WTC11 (cell line): ENCODE measurements at regions not wholly inside any gene's neighbourhood (a gene's known extent, or its start where the extent isn't known, plus 50 kb on each side); places are given as distances from the start of the nearest gene placed in this dataset.

Experiments
- ATF2 ChIP-seq: sonication (generic); formaldehyde crosslinking; IDR thresholded peaks from 2 replicates; pipeline ENCODE4 v1.8.1; 2022; ENCODE audit warnings: low read depth, missing genetic modification reagents, borderline replicate concordance
- ATF3 ChIP-seq: sonication (generic); formaldehyde crosslinking; conservative IDR thresholded peaks from 2 replicates; pipeline ENCODE4 v1.8.1; 2022; ENCODE audit warnings: mild to moderate bottlenecking, missing genetic modification reagents
- CTCF ChIP-seq: fragments of 200-600 bp; IDR thresholded peaks from 2 replicates; pipeline ENCODE4 v1.8.0; 2022; ENCODE audit warnings: antibody characterized with exemption
- E2F1 ChIP-seq: sonication (generic); formaldehyde crosslinking; IDR thresholded peaks from 2 replicates; pipeline ENCODE4 v1.8.0; 2022; ENCODE audit warnings: mild to moderate bottlenecking, missing genetic modification reagents
- E2F5 ChIP-seq: sonication (generic); formaldehyde crosslinking; IDR thresholded peaks from 2 replicates; pipeline ENCODE4 v1.8.1; 2022; ENCODE audit warnings: mild to moderate bottlenecking, moderate library complexity, missing genetic modification reagents
- ERG ChIP-seq: fragments of 250-450 bp; sonication (Bioruptor Pico); IDR thresholded peaks from 2 replicates; pipeline ENCODE4 v1.8.0; 2021; ENCODE audit warnings: mild to moderate bottlenecking
- ETV6 ChIP-seq: sonication (generic); formaldehyde crosslinking; IDR thresholded peaks from 2 replicates; pipeline ENCODE4 v1.8.1; 2022; ENCODE audit warnings: mild to moderate bottlenecking, missing genetic modification reagents
- FOXP1 ChIP-seq: sonication (generic); formaldehyde crosslinking; IDR thresholded peaks from 2 replicates; pipeline ENCODE4 v1.8.0; 2022; ENCODE audit warnings: missing genetic modification reagents, mild to moderate bottlenecking, moderate library complexity, borderline replicate concordance
- GABPB1 ChIP-seq: sonication (generic); formaldehyde crosslinking; IDR thresholded peaks from 2 replicates; pipeline ENCODE4 v1.8.1; 2023; ENCODE audit warnings: mild to moderate bottlenecking, missing genetic modification reagents
- RELA ChIP-seq: sonication (generic); formaldehyde crosslinking; IDR thresholded peaks from 2 replicates; pipeline ENCODE4 v1.8.1; 2022; ENCODE audit warnings: missing genetic modification reagents, mild to moderate bottlenecking, borderline replicate concordance
- SMAD4 ChIP-seq: sonication (generic); formaldehyde crosslinking; IDR thresholded peaks from 2 replicates; pipeline ENCODE4 v1.8.0; 2022; ENCODE audit warnings: mild to moderate bottlenecking, missing genetic modification reagents
- TEAD4 ChIP-seq: sonication (generic); formaldehyde crosslinking; IDR thresholded peaks from 2 replicates; pipeline ENCODE4 v1.8.0; 2022; ENCODE audit warnings: mild to moderate bottlenecking, missing genetic modification reagents
- ZNF232 ChIP-seq: sonication (generic); formaldehyde crosslinking; IDR thresholded peaks from 2 replicates; pipeline ENCODE4 v1.8.0; 2022; ENCODE audit warnings: mild to moderate bottlenecking, missing genetic modification reagents
- ZNF512 ChIP-seq: sonication (generic); formaldehyde crosslinking; IDR thresholded peaks from 2 replicates; pipeline ENCODE4 v1.8.1; 2022; ENCODE audit warnings: missing genetic modification reagents, borderline replicate concordance

GRCh38 chr3:148074946-148075345 lies 622.8 kb upstream of the AGTR1 start:
- TF ChIP-seq CTCF (no peak), ZNF232 (CRISPR knock-in tag) (no peak), SMAD4 (CRISPR knock-in tag) (no peak), TEAD4 (CRISPR knock-in tag) (no peak), ERG (CRISPR knock-in tag) (no peak), E2F5 (CRISPR knock-in tag) (no peak), ATF3 (CRISPR knock-in tag) (no peak), ATF2 (CRISPR knock-in tag) (no peak), ZNF512 (CRISPR knock-in tag) (no peak), RELA (CRISPR knock-in tag) (no peak), ETV6 (no peak), GABPB1 (CRISPR knock-in tag) (no peak), E2F1 (CRISPR knock-in tag) (no peak), FOXP1 (CRISPR knock-in tag) (no peak)
